LHCN-M2 (cell line): ENCODE measurements at regions not wholly inside any gene's neighbourhood (a gene's known extent, or its start where the extent isn't known, plus 50 kb on each side); places are given as distances from the start of the nearest gene placed in this dataset.

Experiments
- DNase-seq: peaks from one replicate; pipeline ENCODE4 v3.0.0-alpha.2; 2012; ENCODE audit warnings: low read depth

DNA sequence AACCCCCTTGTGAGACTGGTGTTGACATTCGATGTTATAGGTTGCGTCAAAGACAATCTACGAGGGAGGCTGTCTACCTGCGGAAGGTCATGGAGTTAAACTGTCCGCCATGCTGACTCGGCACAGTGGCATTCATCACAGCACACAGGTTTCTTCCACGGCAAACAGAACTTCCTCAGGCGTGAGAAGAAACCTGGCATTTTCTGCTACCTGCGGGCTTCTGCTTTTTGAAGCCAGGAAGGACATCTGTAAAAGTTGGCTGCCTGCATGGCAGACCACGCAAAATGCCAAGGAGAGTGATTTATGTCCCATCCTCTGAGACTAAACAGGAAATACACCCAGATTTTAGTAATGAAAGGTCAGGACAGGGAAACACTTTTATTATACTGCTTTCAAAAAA lies 809.8 kb upstream of the NUDT12 start:
- no peak for DNase-seq

DNA sequence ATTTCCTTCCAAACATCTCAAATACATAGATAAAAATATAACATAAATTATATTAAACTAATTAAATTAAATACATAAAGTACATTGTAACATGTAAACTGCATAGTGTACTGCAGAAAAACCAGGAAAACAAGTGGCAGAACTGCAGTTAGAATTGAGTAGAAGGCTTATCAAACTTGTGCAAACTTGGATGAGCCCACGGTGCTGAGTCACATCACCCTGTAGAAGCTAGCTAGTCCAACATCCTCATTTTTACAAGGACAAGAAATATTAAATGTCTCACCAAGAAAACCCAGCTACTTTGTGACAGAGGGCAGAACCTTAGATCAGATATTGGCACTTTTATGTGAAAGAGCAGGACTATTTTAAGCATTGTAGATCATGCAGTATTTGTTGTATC lies 807.9 kb upstream of the NUDT12 start:
- no peak for DNase-seq

DNA sequence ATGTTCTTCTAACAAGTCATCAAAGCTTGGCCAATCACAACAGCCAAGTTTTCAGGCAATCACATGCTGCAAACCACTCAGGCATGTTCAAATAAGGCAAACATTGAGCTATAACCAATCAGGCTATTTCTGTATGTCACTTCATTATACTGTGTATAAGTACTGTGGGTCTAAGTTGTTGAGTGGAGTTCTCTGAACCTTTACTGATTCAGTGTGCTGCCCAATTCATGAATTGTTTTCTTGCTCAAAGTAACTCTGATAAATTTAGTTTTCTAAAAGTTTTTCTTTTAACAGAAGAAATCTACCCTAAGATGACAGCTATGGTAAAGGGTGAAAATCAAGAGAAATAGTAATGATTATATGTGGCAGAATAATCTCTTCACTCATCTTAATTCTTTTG lies 805.4 kb upstream of the NUDT12 start:
- no peak for DNase-seq

DNA sequence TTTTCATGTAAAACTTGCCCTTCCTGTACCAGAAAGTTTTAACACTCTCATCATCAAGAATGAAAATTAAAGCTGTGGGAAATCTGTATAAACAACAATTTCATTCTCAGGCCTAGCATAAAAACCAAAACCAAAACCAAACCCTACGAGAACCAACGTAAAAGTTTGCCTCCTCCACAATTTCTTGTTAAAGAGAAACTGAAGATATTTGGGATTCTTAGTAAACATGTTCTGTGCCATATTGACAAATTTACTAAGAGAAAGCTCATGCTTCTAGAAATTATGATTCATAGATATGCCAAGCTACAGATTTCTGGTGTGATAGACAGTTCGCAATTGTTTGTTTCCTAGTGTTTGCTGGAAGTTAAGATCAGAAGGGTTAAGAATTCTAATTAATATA lies 801.0 kb upstream of the NUDT12 start:
- no peak for DNase-seq

DNA sequence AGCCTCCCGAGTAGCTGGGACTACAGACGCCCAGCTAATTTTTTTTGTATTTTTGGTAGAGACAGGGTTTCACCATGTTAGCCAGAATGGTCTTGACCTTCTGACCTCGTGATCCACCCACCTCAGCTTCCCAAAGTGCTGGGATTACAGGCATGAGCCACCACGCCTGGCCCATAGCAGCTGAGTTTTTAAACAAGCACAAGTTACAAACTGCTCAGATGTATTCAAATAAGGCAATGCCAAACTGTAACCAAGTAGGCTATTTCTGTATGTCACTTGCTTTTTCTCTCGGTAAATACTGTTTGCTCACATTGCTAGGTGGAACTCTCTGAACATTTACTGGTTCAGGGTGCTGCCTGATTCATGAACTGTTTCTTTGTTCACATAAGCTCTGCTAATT lies 799.3 kb upstream of the NUDT12 start:
- peak; percentile 67 for DNase-seq

DNA sequence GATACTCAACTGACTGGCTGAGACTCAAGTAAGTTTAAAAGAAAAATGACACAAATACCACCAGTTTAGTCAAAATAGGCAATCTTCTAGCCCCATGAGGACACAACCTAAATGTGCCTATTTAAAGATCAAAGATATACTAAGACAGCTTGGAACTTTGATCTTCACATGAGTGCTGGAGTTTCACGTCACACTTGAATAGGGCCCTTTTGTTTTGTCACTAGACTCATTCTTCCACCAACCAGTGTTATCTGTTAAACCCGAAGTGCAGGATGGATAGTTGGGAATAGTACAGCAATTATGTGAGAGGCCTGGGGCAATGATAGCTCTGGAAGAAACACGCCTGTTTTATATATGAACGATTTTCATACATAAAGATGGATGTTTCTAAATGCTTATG lies 792.8 kb upstream of the NUDT12 start:
- DNase-seq, result no peak

DNA sequence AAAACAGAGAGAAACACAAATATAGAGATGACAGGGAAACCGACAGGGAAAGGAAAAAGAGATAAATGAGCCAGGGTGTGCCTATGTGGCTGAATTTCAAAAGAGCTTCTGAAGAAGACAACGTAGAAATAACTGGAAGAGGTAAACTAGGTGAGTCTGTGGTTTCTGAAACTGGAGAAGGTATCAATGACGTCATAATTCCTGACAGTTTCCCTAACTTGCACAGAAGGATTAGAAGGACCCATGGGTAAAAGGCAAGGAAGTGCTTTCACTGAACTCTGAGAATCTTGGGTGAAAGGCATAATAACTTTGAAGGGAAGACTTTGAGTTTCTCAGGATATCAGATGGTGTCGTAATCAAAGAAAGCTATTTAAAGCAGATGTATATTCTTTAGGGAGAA lies 790.8 kb upstream of the NUDT12 start:
- no peak for DNase-seq

DNA sequence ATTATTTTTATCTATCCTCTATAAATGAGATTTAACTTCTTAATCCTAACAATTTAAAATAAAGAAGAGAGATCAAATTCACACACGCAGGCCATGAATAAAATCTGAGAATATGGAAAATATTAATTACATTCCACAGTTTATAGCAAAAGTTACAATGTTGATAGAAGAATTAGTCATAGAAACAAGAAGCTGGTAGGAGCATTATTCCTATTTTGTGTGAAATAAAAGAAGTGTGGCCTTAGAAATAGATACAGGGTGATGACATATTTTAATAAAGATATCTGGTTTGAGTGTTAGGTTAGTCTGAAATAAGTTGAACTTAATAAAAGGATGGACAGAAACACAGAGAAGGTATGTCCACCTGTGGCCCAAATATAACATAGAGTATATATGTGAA lies 790.4 kb upstream of the NUDT12 start:
- DNase-seq, result no peak

DNA sequence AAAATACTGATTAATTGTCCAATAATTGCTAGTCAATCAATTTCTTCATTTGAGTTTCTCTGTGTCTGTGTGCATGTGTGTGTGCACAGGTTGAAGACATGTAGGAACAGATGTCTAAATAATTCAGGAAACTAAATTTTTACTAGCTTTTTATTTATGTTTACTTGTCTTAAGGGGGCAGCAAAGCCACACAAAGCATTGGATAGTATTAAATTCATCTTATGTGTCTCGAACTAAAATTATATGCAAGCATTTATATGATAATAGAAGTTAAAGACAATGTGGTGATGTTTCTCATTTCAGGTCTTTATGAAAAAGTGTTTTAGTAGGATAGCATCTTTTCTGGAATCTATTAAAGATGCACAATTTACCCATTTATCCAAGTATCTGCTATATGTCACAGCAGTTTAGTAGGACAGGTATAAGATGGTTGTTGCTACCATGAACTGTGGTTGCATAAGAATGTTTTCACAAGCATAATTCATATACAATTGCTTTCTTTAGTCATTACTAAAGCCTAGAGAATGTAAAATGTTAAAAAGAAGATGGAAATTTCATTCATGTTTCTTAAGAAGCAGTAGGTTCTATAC lies 784.6 kb upstream of the NUDT12 start:
- DNase-seq, result peak; percentile 59

DNA sequence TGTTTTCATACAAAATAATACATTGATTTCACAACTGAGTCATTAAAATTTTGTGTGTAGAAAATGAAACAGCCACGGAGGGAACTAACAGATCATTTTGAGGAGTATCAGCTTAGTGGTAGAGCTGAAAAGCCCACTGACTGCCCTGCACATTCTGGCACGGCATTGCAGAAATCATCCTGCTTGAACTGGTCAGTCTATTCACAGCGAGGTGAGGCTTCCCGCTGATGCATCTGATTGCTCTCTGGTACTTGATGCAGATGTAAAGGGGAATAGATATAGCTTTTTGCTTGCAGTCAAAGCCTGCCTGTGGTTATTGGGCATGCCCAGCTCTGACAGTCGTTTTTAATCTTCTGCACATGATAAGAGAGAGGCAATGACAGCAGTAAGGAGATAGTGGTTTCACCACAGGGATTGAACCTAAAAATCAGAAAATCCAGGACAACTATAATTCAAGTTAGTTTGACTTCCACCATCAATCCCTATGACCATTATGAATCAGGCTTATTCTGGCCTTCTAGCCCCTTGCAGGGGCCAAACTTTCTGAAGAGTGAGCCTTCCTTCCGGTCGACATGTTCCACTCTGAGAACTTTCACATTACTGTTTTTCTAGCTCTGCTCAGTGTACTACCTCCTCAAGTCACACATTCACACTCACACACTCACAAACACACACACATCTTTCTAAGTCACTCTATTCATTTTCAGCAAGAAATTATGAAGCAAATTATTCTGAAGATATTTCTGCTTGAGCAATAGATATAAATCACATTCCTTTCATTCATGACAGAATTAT lies 782.8 kb upstream of the NUDT12 start:
- DNase-seq, result no peak

DNA sequence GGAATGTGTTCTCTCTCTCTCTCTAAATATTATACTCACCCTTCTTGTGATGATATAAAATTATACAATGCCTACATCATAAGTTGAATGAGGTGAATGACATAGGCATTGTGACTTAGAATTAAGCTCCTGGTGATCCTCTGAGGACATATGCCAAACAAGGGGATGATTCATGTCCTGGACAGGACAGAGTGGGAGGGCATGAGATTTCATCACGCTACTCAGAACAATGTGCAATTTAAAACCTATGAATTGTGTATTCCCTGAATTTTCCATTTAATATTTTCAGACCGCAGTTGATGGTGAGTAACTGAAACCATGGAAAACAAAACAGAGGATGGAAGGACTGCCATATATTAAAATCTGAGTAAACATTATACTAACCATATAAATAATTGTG lies 782.2 kb upstream of the NUDT12 start:
- peak; percentile 91 for DNase-seq

DNA sequence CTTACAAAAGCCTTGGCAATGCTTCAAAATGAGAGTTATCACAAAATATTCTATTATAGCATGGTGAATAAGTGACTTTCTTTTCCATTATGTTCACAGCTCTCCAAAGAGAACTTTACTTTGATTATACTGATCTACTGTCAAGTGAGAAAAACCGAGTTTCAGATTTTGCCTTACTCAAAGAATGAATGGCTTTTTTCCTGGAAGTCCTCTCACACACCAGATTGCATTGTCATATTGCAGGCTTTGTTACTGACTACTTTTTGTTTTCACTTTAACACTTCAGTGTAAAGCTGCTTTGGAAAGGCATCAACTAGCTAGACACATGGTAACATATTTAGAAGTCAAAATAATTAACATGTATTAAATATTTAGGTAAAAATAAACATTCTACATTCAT lies 765.2 kb upstream of the NUDT12 start:
- no peak for DNase-seq

DNA sequence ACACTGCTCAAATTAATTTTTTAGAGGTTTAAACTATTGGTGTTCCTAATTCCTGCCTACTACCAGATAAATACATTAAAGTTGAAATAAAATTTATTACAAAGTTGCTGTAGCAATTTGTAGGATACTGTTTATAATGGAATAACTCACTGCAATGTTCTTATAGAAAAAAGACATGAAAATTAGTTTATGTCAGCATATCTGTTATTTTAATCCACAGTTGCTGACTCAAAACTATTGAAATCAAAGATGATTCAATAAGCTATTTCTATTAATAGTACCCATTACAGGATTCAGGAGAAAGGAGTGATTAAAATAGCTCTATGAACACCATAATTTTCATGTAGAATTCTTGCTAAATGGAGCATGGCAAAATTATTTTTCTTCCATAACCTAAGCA lies 764.4 kb upstream of the NUDT12 start:
- DNase-seq, result no peak

DNA sequence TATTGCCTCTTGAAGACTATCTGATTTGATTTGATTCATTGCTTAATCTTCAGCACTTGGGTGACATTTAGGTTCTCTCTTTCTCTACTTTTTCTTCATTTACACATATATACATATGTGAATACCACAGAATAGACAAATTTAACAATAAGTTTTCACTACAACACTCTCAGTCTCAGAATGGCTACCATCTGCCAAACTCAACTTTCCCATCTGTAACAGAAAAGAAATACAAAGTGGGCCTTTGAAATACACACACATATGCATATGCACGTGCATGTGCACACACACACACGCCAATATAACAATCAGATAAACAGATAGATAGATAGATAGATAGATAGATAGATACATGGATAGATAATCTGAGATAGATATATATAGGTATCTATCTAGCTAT lies 762.8 kb upstream of the NUDT12 start:
- no peak for DNase-seq

DNA sequence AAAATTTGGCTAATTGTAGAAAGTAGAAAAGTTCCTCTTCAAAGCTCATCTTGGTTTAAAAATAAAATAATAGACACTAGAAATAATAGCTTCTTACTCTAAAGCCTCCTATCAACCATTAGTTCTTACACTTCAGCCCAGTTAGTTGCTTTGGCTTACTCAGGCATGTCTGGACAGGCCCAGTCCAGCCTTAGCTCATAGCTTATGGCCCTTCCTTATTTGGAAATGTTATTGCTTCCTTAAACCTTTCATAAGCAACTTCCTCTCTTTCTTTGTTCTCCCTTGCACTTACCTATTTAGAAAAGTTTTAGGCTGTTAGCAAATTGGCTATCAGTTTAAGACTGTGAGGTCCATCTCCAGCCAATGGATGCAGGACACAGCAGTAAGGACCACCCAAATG lies 754.1 kb upstream of the NUDT12 start:
- DNase-seq, result peak; percentile 15

DNA sequence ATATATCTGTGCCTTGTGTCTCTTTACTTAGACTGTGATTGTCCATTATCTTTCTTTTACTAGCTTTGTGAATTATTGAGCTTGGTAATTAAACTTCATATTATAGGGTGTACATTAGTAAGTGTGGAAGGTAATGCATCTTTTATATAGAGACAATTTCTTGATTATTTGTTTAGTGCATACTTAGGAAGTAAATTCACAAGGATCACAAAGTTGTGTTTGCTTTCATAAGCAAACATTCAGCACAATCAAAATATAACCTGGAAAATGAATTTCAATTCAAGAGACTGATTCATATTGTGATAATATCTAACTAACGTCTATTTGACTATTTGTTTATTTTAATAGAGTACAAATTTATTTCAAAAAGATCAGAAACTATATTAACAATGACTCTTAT lies 749.9 kb upstream of the NUDT12 start:
- no peak for DNase-seq

DNA sequence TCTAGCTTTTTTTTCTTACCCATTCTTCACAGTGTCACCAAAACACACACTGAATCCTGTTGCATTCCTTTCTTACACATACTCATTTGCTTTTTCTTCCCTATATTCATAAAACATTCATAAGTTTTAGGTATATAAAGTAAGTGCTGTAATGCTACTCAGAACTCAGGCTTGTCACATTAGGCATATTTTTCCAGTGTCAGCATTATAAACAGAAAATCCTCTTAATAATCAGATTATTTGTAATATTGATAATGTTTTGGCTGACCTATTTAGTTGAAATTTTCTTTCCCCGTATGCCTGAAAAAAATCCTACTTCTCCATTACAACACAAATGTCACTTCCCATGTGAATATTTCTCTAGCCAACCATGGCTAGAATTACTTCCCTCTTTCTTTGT lies 743.0 kb upstream of the NUDT12 start:
- no peak for DNase-seq

DNA sequence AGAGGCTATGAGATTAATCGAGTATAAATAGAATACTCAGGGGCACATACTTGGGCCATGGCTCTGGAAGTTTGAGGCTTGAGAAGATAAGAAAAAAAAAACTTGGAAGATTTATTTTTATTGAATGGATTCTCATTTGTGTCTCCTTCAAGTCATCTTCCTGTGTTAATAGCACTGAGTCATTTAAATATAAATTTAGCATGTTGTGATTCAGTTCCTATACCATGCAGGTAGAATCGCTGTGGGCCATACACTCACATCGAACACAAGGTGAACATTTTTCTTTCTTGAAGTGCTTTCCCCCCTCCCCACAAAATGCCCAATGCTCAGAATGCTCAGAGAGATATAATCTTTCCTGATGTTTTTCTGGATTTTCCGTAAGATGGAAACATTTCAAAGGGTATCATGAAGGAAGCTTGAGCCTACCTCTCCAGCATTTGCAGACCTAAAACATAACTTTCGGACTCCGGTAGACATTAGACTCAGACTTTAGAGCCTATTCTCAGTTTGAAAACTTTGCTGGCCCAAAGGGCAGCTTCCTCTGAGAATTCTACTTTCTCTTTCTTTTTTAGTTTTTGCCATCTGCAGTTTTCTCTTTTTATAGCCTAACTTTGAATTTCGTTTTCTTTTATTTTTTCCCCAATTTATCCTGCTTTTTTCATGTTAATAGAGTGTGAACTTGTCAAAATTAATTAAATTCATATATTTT lies 737.6 kb upstream of the NUDT12 start:
- DNase-seq, result no peak

DNA sequence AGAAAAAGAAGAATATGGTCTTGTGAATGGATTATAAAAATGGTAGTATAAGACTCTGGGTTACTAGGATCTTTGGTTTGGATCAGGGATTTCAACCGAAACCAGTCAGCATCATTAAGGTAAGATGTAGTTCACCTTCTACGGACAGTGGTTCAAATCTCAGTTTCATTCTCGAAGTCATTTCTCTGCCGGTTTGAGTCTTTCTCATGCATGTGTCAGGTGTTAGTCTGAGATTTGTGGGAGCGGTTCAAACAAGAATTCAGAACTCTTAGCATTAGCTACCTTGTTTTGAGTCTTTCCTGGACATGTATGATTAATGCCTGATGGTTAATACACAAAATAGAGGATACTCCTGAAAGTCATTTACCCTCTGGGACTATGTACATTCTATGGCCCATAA lies 735.9 kb upstream of the NUDT12 start:
- DNase-seq, result no peak

DNA sequence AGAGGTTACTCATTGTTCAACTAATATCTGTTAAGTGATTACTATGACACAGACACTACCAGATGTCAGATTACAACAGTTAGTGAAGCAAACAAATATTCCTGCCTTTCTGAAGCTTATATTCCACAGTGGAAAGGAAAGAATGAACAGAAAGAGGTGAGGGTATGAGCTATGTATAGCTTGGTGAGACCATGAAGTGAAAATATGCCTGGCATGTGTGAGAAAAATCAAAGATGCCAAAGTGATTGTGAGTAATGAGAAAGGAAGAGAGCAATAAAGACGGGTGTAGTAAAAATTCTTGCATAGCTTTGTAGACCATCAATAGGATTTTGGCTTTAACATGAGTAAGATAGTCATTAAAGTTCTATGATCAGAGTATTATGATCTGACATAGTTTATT lies 734.5 kb upstream of the NUDT12 start:
- peak; percentile 32 for DNase-seq

DNA sequence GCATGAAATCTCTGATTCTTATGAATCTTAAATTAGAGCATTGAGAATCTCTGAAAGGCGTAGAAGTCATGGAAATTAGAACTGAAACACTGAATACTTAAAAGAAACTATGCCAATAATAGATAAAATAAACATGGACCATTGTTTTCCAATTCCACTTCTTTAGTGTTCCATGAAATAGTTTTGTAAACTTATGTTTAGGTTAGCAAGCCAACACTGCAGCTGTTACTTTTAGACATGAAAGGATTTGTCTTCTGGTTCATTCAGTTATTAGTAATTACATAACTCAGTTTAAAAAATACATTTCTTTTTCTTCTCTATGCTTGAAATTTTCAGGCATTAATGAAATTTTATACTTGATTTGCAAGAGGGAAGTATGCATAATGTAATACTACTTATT lies 733.4 kb upstream of the NUDT12 start:
- no peak for DNase-seq

DNA sequence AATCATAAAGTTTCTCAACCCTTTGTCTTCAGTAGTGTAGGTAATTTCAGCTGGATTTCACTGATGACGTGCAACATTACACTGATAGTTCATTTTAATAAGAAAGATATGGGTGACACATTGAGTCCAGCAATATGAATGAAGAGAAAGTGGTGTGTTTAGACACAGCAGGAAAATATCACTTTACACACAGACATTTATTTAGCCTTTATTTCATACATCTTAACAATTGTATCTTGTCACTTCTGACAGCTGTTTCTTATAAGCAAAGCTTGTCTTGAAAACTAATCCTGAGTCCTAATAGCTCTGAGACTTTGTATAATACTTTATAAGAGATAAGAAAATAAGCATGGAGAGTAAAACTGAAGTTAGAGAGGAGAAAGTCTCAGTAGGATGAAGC lies 720.5 kb upstream of the NUDT12 start:
- DNase-seq, result no peak

DNA sequence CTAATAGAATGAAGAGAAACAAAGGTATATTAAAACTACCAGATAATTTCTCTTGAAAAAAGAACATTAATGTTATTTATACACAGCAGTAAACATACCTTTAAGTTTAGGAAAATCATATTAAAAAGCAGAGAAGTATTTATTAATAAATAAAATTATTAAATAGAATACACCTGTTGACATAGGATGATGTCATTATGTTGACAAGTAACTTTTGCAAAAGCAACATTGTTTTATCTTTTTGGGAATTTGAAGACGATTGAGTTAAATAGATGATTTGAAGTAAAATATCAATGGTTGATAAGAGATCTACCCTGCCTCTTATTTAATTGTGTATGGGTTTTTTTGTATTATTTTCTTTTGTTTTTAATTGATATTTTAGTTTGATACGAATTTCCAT lies 711.1 kb upstream of the NUDT12 start:
- DNase-seq, result no peak
